ENCODE measurements at regions not wholly inside any gene's neighbourhood (a gene's known extent, or its start where the extent isn't known, plus 50 kb on each side); places are given as distances from the start of the nearest gene placed in this dataset.

- Mint-ChIP-seq H3K27me3 (no peaks in the 10 kb centered on the region), H3K36me3 (no peaks in the 10 kb centered on the region), H3K9me3 (peaks cover 13% of the 10 kb centered on the region), H3K4me3 (no peak overlapping the region), H3K4me1 (ENCODE audit: low read depth in 2 of 2) (no peaks in the 10 kb centered on the region), H3K27ac (no peak overlapping the region)
- DNase-seq (ENCODE audit: low spot score) (no peak), ATAC-seq (no peak)
These were observed 106.0 kb upstream of the CSNK1A1L start for GRCh38 chr13:37211487-37211886.

GRCh38 chr13:37209621-37210580 lies 104.4 kb upstream of the CSNK1A1L start:
- H3K4me1 Mint-ChIP-seq (ENCODE audit: low read depth in 2 of 2), result no peaks in the 10 kb centered on the region
- peaks cover 13% of the 10 kb centered on the region for H3K9me3 Mint-ChIP-seq
- no peaks in the 10 kb centered on the region for H3K27me3 Mint-ChIP-seq
- H3K4me3 Mint-ChIP-seq, result no peak overlapping the region
- H3K27ac Mint-ChIP-seq, result no peak overlapping the region
- no peak for DNase-seq (ENCODE audit: low spot score)
- no peak for ATAC-seq
- H3K36me3 Mint-ChIP-seq, result no peaks in the 10 kb centered on the region

GRCh38 chr13:37207691-37208451 lies 102.4 kb upstream of the CSNK1A1L start:
- no peak for ATAC-seq

GRCh38 chr13:37202264-37202663 lies 96.8 kb upstream of the CSNK1A1L start:
- ATAC-seq (no peak), DNase-seq (ENCODE audit: low spot score) (no peak)
- H3K27me3 Mint-ChIP-seq, result no peaks in the 10 kb centered on the region
- H3K4me3 Mint-ChIP-seq, result no peak overlapping the region
- H3K36me3 Mint-ChIP-seq, result no peaks in the 10 kb centered on the region
- H3K9me3 Mint-ChIP-seq, result peaks cover 11% of the 10 kb centered on the region
- no peak overlapping the region for H3K27ac Mint-ChIP-seq
- H3K4me1 Mint-ChIP-seq (ENCODE audit: low read depth in 2 of 2), result no peaks in the 10 kb centered on the region

More at GRCh38 chr13:37207691-37208451, 102.4 kb upstream of the CSNK1A1L start:
- Mint-ChIP-seq H3K9me3 (peaks cover 13% of the 10 kb centered on the region), H3K36me3 (no peaks in the 10 kb centered on the region), H3K4me1 (ENCODE audit: low read depth in 2 of 2) (no peaks in the 10 kb centered on the region), H3K27me3 (no peaks in the 10 kb centered on the region), H3K27ac (no peak overlapping the region), H3K4me3 (no peak overlapping the region)
- DNase-seq (ENCODE audit: low spot score), result no peak

GRCh38 chr13:37201081-37201480 lies 95.6 kb upstream of the CSNK1A1L start:
- Mint-ChIP-seq H3K4me3 (no peak overlapping the region), H3K36me3 (no peaks in the 10 kb centered on the region), H3K27me3 (no peaks in the 10 kb centered on the region), H3K27ac (no peak overlapping the region), H3K9me3 (peaks cover 11% of the 10 kb centered on the region), H3K4me1 (ENCODE audit: low read depth in 2 of 2) (no peaks in the 10 kb centered on the region)
- ATAC-seq (no peak), DNase-seq (ENCODE audit: low spot score) (no peak)

- H3K4me1 Mint-ChIP-seq (ENCODE audit: low read depth in 2 of 2), result no peaks in the 10 kb centered on the region
- no peak overlapping the region for H3K4me3 Mint-ChIP-seq
- H3K27ac Mint-ChIP-seq, result no peak overlapping the region
- ATAC-seq (no peak), DNase-seq (ENCODE audit: low spot score) (no peak)
- no peaks in the 10 kb centered on the region for H3K27me3 Mint-ChIP-seq
- H3K36me3 Mint-ChIP-seq, result no peaks in the 10 kb centered on the region
- H3K9me3 Mint-ChIP-seq, result peaks cover 11% of the 10 kb centered on the region
These were observed 93.2 kb upstream of the CSNK1A1L start for GRCh38 chr13:37198629-37199028.

GRCh38 chr13:37195621-37196020 lies 90.2 kb upstream of the CSNK1A1L start:
- DNase-seq (ENCODE audit: low spot score) (no peak), ATAC-seq (no peak)
- Mint-ChIP-seq H3K36me3 (no peaks in the 10 kb centered on the region), H3K27ac (no peak overlapping the region), H3K4me1 (ENCODE audit: low read depth in 2 of 2) (no peaks in the 10 kb centered on the region), H3K4me3 (no peak overlapping the region), H3K9me3 (peaks cover 6% of the 10 kb centered on the region), H3K27me3 (no peaks in the 10 kb centered on the region)

- no peaks in the 10 kb centered on the region for H3K4me1 Mint-ChIP-seq (ENCODE audit: low read depth in 2 of 2)
- H3K4me3 Mint-ChIP-seq, result no peak overlapping the region
- DNase-seq (ENCODE audit: low spot score), result no peak
- no peaks in the 10 kb centered on the region for H3K36me3 Mint-ChIP-seq
- no peak overlapping the region for H3K27ac Mint-ChIP-seq
- H3K9me3 Mint-ChIP-seq, result peaks cover 5% of the 10 kb centered on the region
- H3K27me3 Mint-ChIP-seq, result no peaks in the 10 kb centered on the region
- no peak for ATAC-seq
These were observed 89.0 kb upstream of the CSNK1A1L start for GRCh38 chr13:37194428-37194861.

GRCh38 chr13:37192956-37193355 lies 87.5 kb upstream of the CSNK1A1L start:
- Mint-ChIP-seq H3K9me3 (peaks cover 6% of the 10 kb centered on the region), H3K36me3 (no peaks in the 10 kb centered on the region), H3K27me3 (no peaks in the 10 kb centered on the region), H3K4me3 (no peak overlapping the region), H3K27ac (no peak overlapping the region), H3K4me1 (ENCODE audit: low read depth in 2 of 2) (no peaks in the 10 kb centered on the region)
- ATAC-seq (no peak), DNase-seq (ENCODE audit: low spot score) (no peak)

- ATAC-seq (no peak), DNase-seq (ENCODE audit: low spot score) (no peak)
- Mint-ChIP-seq H3K27ac (no peak overlapping the region), H3K4me3 (no peak overlapping the region), H3K27me3 (no peaks in the 10 kb centered on the region), H3K4me1 (ENCODE audit: low read depth in 2 of 2) (no peaks in the 10 kb centered on the region), H3K9me3 (peaks cover 22% of the 10 kb centered on the region), H3K36me3 (no peaks in the 10 kb centered on the region)
These were observed 82.2 kb upstream of the CSNK1A1L start for GRCh38 chr13:37187621-37188020.

- no peak overlapping the region for H3K27ac Mint-ChIP-seq
- ATAC-seq (no peak), DNase-seq (ENCODE audit: low spot score) (no peak)
- H3K27me3 Mint-ChIP-seq, result no peaks in the 10 kb centered on the region
- H3K36me3 Mint-ChIP-seq, result no peaks in the 10 kb centered on the region
- H3K4me1 Mint-ChIP-seq (ENCODE audit: low read depth in 2 of 2), result no peaks in the 10 kb centered on the region
- H3K9me3 Mint-ChIP-seq, result peaks cover 22% of the 10 kb centered on the region
- H3K4me3 Mint-ChIP-seq, result no peak overlapping the region
These were observed 81.6 kb upstream of the CSNK1A1L start for GRCh38 chr13:37187105-37187504.

- no peak for DNase-seq (ENCODE audit: low spot score)
- H3K9me3 Mint-ChIP-seq, result peaks cover 15% of the 10 kb centered on the region
- H3K36me3 Mint-ChIP-seq, result no peaks in the 10 kb centered on the region
- no peak overlapping the region for H3K4me3 Mint-ChIP-seq
- ATAC-seq, result no peak
- H3K4me1 Mint-ChIP-seq (ENCODE audit: low read depth in 2 of 2), result no peaks in the 10 kb centered on the region
- no peak overlapping the region for H3K27ac Mint-ChIP-seq
- no peaks in the 10 kb centered on the region for H3K27me3 Mint-ChIP-seq
These were observed 76.2 kb upstream of the CSNK1A1L start for GRCh38 chr13:37181620-37182019.

- peaks cover 5% of the 10 kb centered on the region for H3K9me3 Mint-ChIP-seq
- DNase-seq (ENCODE audit: low spot score), result no peak
- H3K4me3 Mint-ChIP-seq, result no peak overlapping the region
- no peak overlapping the region for H3K27ac Mint-ChIP-seq
- no peaks in the 10 kb centered on the region for H3K27me3 Mint-ChIP-seq
- ATAC-seq, result no peak
- no peaks in the 10 kb centered on the region for H3K36me3 Mint-ChIP-seq
- no peaks in the 10 kb centered on the region for H3K4me1 Mint-ChIP-seq (ENCODE audit: low read depth in 2 of 2)
These were observed 74.2 kb upstream of the CSNK1A1L start for GRCh38 chr13:37179645-37180044.

- H3K4me3 Mint-ChIP-seq, result no peak overlapping the region
- H3K4me1 Mint-ChIP-seq (ENCODE audit: low read depth in 2 of 2), result no peaks in the 10 kb centered on the region
- no peak overlapping the region for H3K27ac Mint-ChIP-seq
- no peak for ATAC-seq
- no peak for DNase-seq (ENCODE audit: low spot score)
- H3K36me3 Mint-ChIP-seq, result no peaks in the 10 kb centered on the region
- H3K27me3 Mint-ChIP-seq, result no peaks in the 10 kb centered on the region
- H3K9me3 Mint-ChIP-seq, result peaks cover 6% of the 10 kb centered on the region
These were observed 71.7 kb upstream of the CSNK1A1L start for GRCh38 chr13:37177125-37177524.
